HG02840 (cell line): ENCODE measurements at regions not wholly inside any gene's neighbourhood (a gene's known extent, or its start where the extent isn't known, plus 50 kb on each side); places are given as distances from the start of the nearest gene placed in this dataset.

Source experiments
- ATAC-seq: cut with Tn5 transposase; IDR thresholded peaks from one replicate; pipeline ENCODE4 v1.9.1; 2021; ENCODE audit warnings: mild to moderate bottlenecking, moderate library complexity, moderate number of reproducible peaks; ENCODE audit not compliant: unreplicated experiment, low FRiP score

DNA sequence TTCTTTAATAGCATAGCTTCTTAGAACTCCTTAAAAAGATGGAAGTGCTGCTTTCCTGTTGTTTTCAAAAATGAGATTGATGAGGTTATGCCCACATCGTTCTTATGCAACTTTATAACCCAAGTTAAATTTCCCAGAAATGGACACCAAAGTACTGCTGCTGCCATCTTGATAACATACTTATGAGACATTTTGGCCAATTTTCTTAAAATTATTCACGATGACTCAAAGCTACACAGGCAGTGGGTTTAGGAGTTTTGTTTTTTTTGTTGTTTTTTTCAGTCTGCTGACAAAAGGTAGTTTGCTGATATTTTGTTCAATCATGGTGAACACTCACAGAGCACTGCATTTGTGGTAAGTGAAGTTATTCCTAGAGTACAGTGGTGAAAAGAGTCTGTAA, 54.9 kb upstream of the RFC3 start:
- no peak for ATAC-seq

DNA sequence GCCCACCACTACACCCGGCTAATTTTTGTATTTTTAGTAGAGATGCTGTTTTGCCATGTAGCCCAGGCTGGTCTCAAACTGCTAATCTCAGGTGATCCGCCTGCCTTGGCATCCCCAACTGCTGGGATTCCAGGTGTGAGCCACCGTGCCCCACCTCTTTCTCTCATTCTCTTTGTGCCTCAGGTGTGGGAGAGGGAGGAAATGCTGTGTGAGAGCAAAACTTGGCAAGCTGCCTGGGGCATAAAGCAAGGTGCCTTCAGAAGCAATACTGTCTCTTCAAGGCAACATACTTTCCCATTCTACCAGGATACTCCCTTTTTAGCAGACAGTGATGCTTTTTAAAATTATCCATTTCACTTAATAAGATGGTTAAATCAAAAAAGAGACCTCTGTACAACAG, 53.2 kb upstream of the RFC3 start:
- no peak for ATAC-seq

- ATAC-seq, result no peak
Measured at GRCh38 chr13:33766329-33767123, 51.4 kb upstream of the RFC3 start.

DNA sequence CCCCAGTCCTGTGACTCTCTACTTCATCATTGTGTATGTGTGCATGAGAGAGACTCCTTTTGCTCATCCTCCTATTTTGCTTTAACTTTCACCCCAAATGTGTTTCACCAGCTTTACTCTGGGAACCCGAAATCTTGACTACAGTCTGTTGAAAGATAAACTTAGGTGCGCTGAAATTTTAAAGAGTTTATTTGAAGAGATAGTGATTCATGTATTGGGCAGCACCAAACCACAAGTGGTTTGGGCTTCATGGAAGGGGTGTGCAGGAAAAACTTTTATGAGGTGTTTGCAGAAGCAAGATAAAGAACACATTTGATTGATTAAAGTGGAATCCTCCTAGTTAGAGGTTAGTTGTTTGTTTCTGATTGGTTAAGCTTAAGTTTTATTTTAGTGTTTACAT, 50.8 kb upstream of the RFC3 start:
- ATAC-seq, result no peak
